SU-DHL-6 (cell line): ENCODE measurements at regions not wholly inside any gene's neighbourhood (a gene's known extent, or its start where the extent isn't known, plus 50 kb on each side); places are given as distances from the start of the nearest gene placed in this dataset.

ENCODE experiments used
- H2AFZ ChIP-seq: fragments of 200-600 bp; sonication (generic); 2 replicates; pipeline ENCODE4 v1.6.1; 2014; ENCODE audit warnings: low read depth, mild to moderate bottlenecking, moderate library complexity, mixed read lengths, antibody characterized with exemption, low read length; ENCODE audit not compliant: severe bottlenecking
- H3F3A ChIP-seq: fragments of 200-600 bp; shearing (Covaris generic); 2 replicates; pipeline ENCODE4 v1.6.0; 2016; ENCODE audit warnings: antibody characterized with exemption, mild to moderate bottlenecking; ENCODE audit not compliant: insufficient read depth
- H3K27ac ChIP-seq: fragments of 200-600 bp; sonication (generic); 2 replicates; pipeline ENCODE4 v1.5.1; 2016; ENCODE audit warnings: low read depth, mild to moderate bottlenecking, low read length, moderate library complexity, mixed read lengths
- H3K27me3 ChIP-seq: fragments of 200-600 bp; sonication (generic), shearing (Covaris generic); 2 replicates; pipeline ENCODE4 v1.6.0; 2014; ENCODE audit warnings: mild to moderate bottlenecking, low read length
- H3K36me3 ChIP-seq: fragments of 200-600 bp; sonication (generic); 2 replicates; pipeline ENCODE4 v1.6.1; 2014; ENCODE audit warnings: mild to moderate bottlenecking, low read length, mixed read lengths
- H3K4me2 ChIP-seq: fragments of 300-600, 200-600 bp; shearing (Covaris generic), sonication (generic); 2 replicates; pipeline ENCODE4 v1.6.0; 2014; ENCODE audit warnings: low read length, low read depth, mild to moderate bottlenecking; ENCODE audit not compliant: poor library complexity, severe bottlenecking
- H3K4me3 ChIP-seq: fragments of 200-600 bp; sonication (generic); 2 replicates; pipeline ENCODE4 v1.5.1; 2014; ENCODE audit warnings: antibody characterized with exemption, low read length, mild to moderate bottlenecking, mixed read lengths; ENCODE audit not compliant: insufficient read depth, poor library complexity, severe bottlenecking
- H3K79me2 ChIP-seq: fragments of 200-600 bp; sonication (generic); 2 replicates; pipeline ENCODE4 v1.6.1; 2014; ENCODE audit warnings: mild to moderate bottlenecking, low read length, moderate library complexity; ENCODE audit not compliant: insufficient read depth
- H3K9ac ChIP-seq: fragments of 200-600 bp; sonication (generic); 2 replicates; pipeline ENCODE4 v1.7.0; 2014; ENCODE audit warnings: mild to moderate bottlenecking, low read length
- H3K9me2 ChIP-seq: fragments of 200-600 bp; sonication (generic); replicated peaks from 2 replicates; pipeline ENCODE4 v1.6.1; 2014; ENCODE audit warnings: low read length; ENCODE audit not compliant: insufficient read depth
- H3K9me3 ChIP-seq: fragments of 200-600 bp; sonication (generic); 2 replicates; pipeline ENCODE4 v1.6.1; 2014; ENCODE audit warnings: low read length, mixed read lengths; ENCODE audit not compliant: insufficient read depth
- H4K20me1 ChIP-seq: fragments of 200-600 bp; sonication (generic); 2 replicates; pipeline ENCODE4 v1.6.1; 2014; ENCODE audit warnings: low read depth, mild to moderate bottlenecking, antibody characterized with exemption, low read length, moderate library complexity, mixed read lengths
- EZH2phosphoT487 ChIP-seq: fragments of 200-600 bp; sonication (generic), shearing (Covaris generic); conservative IDR thresholded peaks from 2 replicates; pipeline ENCODE4 v1.6.1; 2018; ENCODE audit warnings: mild to moderate bottlenecking, antibody characterized with exemption, low read length, moderate library complexity, mixed read lengths
- TF ChIP-seq, protein P1 (sequence below): fragments of 200-600 bp; sonication (generic); IDR thresholded peaks from one replicate; pipeline ENCODE4 v1.5.1; 2017; ENCODE audit warnings: antibody characterized with exemption, mild to moderate bottlenecking, low read length, moderate library complexity; ENCODE audit not compliant: insufficient read depth, poor library complexity, severe bottlenecking

GRCh38 chr3:102810937-102811336 is 376.1 kb downstream of the ZPLD1 start:
- Histone ChIP-seq H3K36me3 (no peaks in the 10 kb centered on the region), H3K27ac (no peak overlapping the region), H3F3A (no peaks in the 10 kb centered on the region; the same call in 1 of the 2 replicates), H4K20me1 (no peaks in the 10 kb centered on the region), H3K79me2 (no peaks in the 10 kb centered on the region), H3K4me2 (no peak overlapping the region), H2AFZ (no peak overlapping the region), H3K9me2 (no peaks in the 10 kb centered on the region), H3K9me3 (no peaks in the 10 kb centered on the region), H3K9ac (no peak overlapping the region), H3K4me3 (no peak overlapping the region), H3K27me3 (no peaks in the 10 kb centered on the region)
- TF ChIP-seq, protein P1, sequence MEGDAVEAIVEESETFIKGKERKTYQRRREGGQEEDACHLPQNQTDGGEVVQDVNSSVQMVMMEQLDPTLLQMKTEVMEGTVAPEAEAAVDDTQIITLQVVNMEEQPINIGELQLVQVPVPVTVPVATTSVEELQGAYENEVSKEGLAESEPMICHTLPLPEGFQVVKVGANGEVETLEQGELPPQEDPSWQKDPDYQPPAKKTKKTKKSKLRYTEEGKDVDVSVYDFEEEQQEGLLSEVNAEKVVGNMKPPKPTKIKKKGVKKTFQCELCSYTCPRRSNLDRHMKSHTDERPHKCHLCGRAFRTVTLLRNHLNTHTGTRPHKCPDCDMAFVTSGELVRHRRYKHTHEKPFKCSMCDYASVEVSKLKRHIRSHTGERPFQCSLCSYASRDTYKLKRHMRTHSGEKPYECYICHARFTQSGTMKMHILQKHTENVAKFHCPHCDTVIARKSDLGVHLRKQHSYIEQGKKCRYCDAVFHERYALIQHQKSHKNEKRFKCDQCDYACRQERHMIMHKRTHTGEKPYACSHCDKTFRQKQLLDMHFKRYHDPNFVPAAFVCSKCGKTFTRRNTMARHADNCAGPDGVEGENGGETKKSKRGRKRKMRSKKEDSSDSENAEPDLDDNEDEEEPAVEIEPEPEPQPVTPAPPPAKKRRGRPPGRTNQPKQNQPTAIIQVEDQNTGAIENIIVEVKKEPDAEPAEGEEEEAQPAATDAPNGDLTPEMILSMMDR, result no peak
- TF ChIP-seq EZH2phosphoT487, result no peak

GRCh38 chr3:102826636-102827035 is 391.8 kb downstream of the ZPLD1 start:
- Histone ChIP-seq H3K4me2 (no peak overlapping the region), H3K79me2 (no peaks in the 10 kb centered on the region), H3K4me3 (no peak overlapping the region), H3K36me3 (no peaks in the 10 kb centered on the region), H2AFZ (no peak overlapping the region), H3K27me3 (no peaks in the 10 kb centered on the region), H3K9ac (no peak overlapping the region), H3K9me3 (no peaks in the 10 kb centered on the region), H3K27ac (no peak overlapping the region), H4K20me1 (no peaks in the 10 kb centered on the region), H3K9me2 (no peaks in the 10 kb centered on the region), H3F3A (no peaks in the 10 kb centered on the region)
- TF ChIP-seq EZH2phosphoT487, result no peak
- TF ChIP-seq, protein P1, result no peak

DNA sequence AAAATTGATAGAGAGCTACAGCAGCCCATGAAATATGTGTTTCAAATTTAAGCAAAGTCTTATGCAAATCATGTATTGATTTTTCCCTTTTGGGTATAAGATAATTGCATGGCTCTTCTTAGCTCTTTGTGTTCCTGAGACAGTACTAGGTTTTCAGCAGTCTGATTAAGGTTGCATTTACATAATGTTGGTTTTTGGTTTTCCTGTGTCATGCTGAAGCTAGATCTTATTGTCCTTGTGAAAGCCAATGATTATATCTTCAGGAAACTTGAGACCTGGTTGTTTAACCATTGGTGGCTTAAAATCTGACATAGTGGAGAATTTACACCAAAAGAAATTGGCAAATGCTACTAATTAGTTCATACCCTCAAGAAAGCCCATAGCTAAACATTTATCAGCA is 392.6 kb downstream of the ZPLD1 start:
- Histone ChIP-seq H2AFZ (no peak overlapping the region), H3K27ac (no peak overlapping the region), H4K20me1 (no peaks in the 10 kb centered on the region), H3K36me3 (no peaks in the 10 kb centered on the region), H3F3A (no peaks in the 10 kb centered on the region), H3K9me2 (no peaks in the 10 kb centered on the region), H3K27me3 (no peaks in the 10 kb centered on the region), H3K79me2 (no peaks in the 10 kb centered on the region), H3K4me3 (no peak overlapping the region), H3K4me2 (no peak overlapping the region), H3K9me3 (no peaks in the 10 kb centered on the region), H3K9ac (no peak overlapping the region)
- TF ChIP-seq, protein P1, result no peak
- TF ChIP-seq EZH2phosphoT487, result no peak
